HL-60 (cell line): ENCODE measurements at regions not wholly inside any gene's neighbourhood (a gene's known extent, or its start where the extent isn't known, plus 50 kb on each side); places are given as distances from the start of the nearest gene placed in this dataset.
"Not testable (repeated sequence)": the region's sequence is repeated elsewhere in the genome, so short reads cannot be mapped to it uniquely, and the experiment has no call there.

Experiments used
- DNase-seq, 2 experiments: peaks; one replicate each; pipeline ENCODE4 v3.0.0-alpha.2; 2010 to 2020; ENCODE audit warnings: low read depth in 1 of 2, low spot score in 1 of 2
- H3K27ac ChIP-seq: fragments of 250-450 bp; sonication (Bioruptor Pico); replicated peaks from 2 replicates; pipeline ENCODE4 v1.5.1; 2020; ENCODE audit warnings: mild to moderate bottlenecking, moderate library complexity
- H3K27me3 ChIP-seq: fragments of 250-450 bp; sonication (Bioruptor Pico); 2 replicates; pipeline ENCODE4 v1.5.1; 2021; ENCODE audit warnings: mild to moderate bottlenecking, moderate library complexity; ENCODE audit not compliant: insufficient read depth, poor library complexity, severe bottlenecking
- H3K4me3 ChIP-seq: replicated peaks from 2 replicates; pipeline ENCODE4 v1.5.1; 2011; ENCODE audit warnings: mild to moderate bottlenecking, control low read depth, low read length; ENCODE audit not compliant: insufficient read depth
- GABPA ChIP-seq: IDR thresholded peaks from 2 replicates; pipeline ENCODE4 v1.6.1; 2012; ENCODE audit warnings: low read depth
- POLR2AphosphoS5 ChIP-seq: IDR thresholded peaks from 2 replicates; pipeline ENCODE4 v1.6.1; 2012; ENCODE audit warnings: low read depth
- SPI1 ChIP-seq: IDR thresholded peaks from 2 replicates; pipeline ENCODE4 v1.6.1; 2012; ENCODE audit warnings: low read depth, mild to moderate bottlenecking, borderline replicate concordance
- TF ChIP-seq, protein P1 (sequence below): IDR thresholded peaks from 2 replicates; pipeline ENCODE4 v1.6.1; 2012; ENCODE audit warnings: low read depth; ENCODE audit not compliant: insufficient replicate concordance
- TF ChIP-seq, protein P2 (sequence below): IDR thresholded peaks from one replicate; pipeline ENCODE4 v1.5.1; 2011; ENCODE audit warnings: low read length, control low read depth, inconsistent platforms; ENCODE audit not compliant: insufficient read depth

DNA sequence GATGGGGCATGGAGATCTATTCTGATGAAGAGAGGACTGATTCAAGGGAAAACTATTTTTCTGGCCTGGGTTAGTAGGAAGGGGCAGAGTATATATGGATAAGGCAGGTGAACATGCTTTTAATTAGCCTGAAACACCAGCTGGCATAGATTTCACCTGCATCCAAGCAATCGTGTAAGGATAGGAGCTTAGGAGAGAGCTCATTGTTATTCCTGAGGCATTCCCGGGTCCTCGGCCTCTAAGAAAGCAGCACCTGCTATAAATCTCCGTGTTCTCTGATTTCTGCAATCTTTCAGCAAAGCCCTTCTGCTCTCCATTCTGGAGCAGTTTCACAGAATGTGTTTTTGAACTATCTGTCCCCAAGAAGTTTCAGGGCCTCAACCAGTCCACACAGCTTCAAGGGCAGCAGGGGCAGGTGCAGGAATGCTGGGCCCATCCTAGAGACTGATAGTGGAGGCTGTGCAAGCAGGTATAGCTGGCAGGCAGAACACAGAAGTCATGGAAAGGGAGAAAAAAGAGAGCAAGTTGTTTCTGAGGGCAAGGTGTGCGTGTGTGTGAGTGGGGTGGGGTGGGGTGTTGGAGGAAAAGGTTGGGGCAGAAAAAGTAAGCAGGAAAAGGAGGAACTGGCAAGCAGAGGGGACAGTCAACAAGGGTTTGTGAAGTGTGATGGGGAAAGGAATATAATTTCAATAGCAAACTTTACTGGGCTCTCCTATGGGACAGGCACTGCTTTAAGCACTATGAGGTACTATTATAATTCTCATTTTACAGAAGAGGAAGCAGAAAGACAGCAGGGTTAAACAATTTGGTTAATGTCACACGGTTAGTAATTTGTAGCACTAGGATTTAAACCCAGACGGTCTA, 203.7 kb upstream of the SSTR1 start:
- Histone ChIP-seq H3K27me3 (no peaks in the 10 kb centered on the region), H3K27ac (no peak overlapping the region), H3K4me3 (no peak overlapping the region)
- DNase-seq = no peak
- TF ChIP-seq POLR2AphosphoS5 (no peak), SPI1 (no peak)

DNA sequence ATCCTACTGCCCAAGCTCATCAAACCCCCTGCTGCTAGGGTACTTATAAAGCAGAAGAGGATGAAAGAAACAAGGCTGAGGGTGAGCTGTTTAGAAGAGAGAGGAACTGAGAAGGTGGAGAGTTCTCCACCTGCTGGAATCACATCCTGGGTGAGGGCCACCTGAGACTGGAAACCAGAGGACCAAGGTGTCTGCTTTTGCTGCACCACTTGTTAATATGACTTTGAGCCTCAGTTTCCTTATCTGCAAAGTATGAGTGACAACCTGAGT, 203.2 kb upstream of the SSTR1 start:
- TF ChIP-seq POLR2AphosphoS5 = no peak
- TF ChIP-seq, protein P1, sequence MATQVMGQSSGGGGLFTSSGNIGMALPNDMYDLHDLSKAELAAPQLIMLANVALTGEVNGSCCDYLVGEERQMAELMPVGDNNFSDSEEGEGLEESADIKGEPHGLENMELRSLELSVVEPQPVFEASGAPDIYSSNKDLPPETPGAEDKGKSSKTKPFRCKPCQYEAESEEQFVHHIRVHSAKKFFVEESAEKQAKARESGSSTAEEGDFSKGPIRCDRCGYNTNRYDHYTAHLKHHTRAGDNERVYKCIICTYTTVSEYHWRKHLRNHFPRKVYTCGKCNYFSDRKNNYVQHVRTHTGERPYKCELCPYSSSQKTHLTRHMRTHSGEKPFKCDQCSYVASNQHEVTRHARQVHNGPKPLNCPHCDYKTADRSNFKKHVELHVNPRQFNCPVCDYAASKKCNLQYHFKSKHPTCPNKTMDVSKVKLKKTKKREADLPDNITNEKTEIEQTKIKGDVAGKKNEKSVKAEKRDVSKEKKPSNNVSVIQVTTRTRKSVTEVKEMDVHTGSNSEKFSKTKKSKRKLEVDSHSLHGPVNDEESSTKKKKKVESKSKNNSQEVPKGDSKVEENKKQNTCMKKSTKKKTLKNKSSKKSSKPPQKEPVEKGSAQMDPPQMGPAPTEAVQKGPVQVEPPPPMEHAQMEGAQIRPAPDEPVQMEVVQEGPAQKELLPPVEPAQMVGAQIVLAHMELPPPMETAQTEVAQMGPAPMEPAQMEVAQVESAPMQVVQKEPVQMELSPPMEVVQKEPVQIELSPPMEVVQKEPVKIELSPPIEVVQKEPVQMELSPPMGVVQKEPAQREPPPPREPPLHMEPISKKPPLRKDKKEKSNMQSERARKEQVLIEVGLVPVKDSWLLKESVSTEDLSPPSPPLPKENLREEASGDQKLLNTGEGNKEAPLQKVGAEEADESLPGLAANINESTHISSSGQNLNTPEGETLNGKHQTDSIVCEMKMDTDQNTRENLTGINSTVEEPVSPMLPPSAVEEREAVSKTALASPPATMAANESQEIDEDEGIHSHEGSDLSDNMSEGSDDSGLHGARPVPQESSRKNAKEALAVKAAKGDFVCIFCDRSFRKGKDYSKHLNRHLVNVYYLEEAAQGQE = no peak
- TF ChIP-seq, protein P2, sequence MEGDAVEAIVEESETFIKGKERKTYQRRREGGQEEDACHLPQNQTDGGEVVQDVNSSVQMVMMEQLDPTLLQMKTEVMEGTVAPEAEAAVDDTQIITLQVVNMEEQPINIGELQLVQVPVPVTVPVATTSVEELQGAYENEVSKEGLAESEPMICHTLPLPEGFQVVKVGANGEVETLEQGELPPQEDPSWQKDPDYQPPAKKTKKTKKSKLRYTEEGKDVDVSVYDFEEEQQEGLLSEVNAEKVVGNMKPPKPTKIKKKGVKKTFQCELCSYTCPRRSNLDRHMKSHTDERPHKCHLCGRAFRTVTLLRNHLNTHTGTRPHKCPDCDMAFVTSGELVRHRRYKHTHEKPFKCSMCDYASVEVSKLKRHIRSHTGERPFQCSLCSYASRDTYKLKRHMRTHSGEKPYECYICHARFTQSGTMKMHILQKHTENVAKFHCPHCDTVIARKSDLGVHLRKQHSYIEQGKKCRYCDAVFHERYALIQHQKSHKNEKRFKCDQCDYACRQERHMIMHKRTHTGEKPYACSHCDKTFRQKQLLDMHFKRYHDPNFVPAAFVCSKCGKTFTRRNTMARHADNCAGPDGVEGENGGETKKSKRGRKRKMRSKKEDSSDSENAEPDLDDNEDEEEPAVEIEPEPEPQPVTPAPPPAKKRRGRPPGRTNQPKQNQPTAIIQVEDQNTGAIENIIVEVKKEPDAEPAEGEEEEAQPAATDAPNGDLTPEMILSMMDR = no peak
- TF ChIP-seq SPI1 = no peak
- no peak for TF ChIP-seq GABPA
- DNase-seq = no peak
- Histone ChIP-seq H3K4me3 (no peak overlapping the region), H3K27ac (no peak overlapping the region), H3K27me3 (no peaks in the 10 kb centered on the region)

DNA sequence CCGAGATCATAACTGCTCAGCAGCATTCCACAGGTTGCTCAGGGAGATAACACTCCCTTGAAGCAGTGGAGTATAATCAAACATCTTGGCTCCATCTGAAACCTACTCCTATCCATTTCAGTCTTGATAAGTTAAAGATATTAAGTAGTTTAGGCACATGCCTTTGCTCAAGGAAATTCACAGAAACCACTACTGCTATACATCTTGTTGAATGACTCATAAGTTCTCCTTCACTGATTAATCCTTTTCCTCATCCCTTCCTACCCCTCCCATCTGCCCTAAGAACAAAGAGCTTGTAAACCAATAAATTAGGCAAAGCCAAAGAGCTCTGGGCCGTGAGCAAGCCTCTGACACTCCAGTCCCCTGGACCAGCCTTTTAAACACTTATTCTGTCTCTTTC, 196.5 kb upstream of the SSTR1 start:
- H3K27me3 ChIP-seq, H3K4me3 ChIP-seq, DNase-seq, H3K27ac ChIP-seq: not testable (repeated sequence)

DNA sequence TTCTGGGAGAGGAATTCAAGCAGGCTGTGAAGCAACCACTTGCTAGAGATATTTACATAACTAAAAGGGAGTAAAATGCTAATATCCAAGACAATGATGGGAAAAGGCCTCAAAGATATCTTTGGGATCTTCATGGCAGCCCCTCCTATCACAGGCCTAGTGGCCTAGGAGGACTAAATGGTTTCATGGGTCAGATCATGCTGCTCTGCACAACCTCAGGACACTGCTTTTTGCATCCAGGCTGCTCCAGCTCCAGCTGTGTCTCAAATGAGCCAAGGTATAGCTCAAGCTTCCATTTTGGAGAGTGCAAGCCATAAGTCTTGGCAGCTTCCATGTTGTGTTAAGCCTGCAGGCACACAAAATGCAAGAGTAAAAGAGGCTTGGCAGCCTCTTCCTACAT, 195.6 kb upstream of the SSTR1 start:
- Histone ChIP-seq H3K27me3 (no peaks in the 10 kb centered on the region), H3K27ac (no peak overlapping the region), H3K4me3 (no peak overlapping the region)
- TF ChIP-seq, protein P1 = no peak
- no peak for TF ChIP-seq SPI1
- TF ChIP-seq, protein P2 = no peak
- TF ChIP-seq GABPA = no peak
- TF ChIP-seq POLR2AphosphoS5 = no peak
- no peak for DNase-seq

DNA sequence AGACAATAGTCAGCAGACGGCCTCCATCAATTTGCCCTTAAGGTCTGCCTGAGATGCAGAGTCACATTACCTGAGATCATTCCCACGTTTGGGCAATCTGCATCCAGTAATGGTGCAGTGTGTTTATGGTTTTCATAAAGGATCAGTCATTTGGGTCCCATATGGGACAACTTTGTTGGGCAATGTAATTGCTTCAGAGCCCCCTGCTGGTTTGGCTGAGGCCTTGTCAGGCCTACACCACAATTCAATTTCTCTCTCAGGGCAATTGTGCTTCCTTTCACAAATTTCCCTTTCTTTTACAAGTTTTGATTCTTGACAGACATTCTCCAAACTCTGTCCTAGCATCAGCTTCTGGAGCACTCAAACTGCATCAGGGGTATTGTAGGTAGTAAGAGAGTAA, 191.2 kb upstream of the SSTR1 start:
- DNase-seq = no peak
- Histone ChIP-seq H3K4me3 (no peak overlapping the region), H3K27me3 (no peaks in the 10 kb centered on the region), H3K27ac (no peak overlapping the region)
- TF ChIP-seq GABPA (no peak), SPI1 (no peak), POLR2AphosphoS5 (no peak)
- TF ChIP-seq, protein P1 = no peak
- TF ChIP-seq, protein P2 = no peak
